CD4-positive, alpha-beta T cell treated with Interleukin-15 for 1 hour (primary cell): ENCODE measurements at regions not wholly inside any gene's neighbourhood (a gene's known extent, or its start where the extent isn't known, plus 50 kb on each side); places are given as distances from the start of the nearest gene placed in this dataset.

Experiments
- DNase-seq: peaks from one replicate; pipeline ENCODE4 v3.0.0-alpha.2; 2020

DNA sequence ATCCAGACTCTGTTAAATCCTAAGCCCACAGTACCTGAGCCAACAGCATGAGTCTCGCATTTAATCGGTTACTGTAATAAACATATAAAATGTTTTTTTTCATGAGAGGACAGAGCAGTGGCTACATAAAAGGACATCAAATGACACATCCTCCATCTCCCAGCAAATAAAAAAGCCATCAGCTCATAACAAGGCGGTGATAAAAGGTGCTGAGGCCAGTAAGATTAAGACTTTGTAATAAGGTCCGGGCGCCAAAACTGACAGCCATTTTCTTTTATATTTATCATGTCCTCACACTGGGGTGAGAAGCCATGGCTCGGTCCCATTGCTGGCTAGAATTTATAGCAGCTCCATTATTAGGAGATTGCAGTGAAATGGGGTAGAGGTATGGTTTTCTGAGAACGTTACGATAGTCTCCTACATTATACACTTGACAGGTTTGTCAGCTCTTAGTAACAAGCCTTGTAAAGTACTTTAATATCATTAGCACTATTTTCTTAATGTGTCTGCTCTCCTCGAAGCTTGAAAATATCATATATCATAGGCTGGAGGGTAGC is 977.8 kb upstream of the NR2F2 start:
- no peak for DNase-seq

DNA sequence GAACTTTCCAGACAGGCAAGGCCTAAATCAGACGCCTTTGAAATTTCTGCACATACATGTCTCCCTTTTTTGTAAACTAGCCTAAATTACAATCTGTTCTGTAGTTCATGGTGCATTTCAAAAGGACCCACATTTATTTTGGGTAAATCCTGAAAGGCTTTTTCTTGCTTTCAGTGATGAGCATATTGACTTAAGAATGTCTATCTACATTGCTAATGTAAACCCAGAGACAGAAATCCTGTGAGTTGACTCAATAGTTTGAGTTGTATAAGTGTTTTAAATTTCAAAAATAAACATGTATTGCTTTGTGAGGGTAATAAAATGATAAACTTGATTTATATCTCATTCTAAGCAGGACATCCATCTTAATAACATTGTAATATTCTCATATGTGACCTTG is 977.0 kb upstream of the NR2F2 start:
- DNase-seq: no peak

DNA sequence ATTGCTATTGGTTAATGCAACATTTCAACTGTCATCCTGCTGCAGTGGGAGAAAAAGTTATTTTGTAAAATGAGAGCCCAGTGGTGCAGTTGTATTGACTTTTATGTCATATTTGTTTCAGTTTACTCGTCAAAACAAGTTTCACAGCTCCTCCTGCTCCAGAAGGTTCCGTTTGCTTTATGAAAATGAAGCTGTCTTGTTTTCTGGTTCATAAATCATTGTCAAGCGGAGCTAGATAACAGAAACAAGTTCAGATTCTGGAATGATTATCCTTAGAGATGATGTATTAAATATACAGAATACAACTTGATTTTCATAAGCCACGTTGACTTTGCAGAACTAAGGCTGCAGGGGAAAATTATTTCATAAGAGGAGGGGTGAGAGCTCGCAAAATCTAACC is 970.5 kb upstream of the NR2F2 start:
- DNase-seq: no peak

DNA sequence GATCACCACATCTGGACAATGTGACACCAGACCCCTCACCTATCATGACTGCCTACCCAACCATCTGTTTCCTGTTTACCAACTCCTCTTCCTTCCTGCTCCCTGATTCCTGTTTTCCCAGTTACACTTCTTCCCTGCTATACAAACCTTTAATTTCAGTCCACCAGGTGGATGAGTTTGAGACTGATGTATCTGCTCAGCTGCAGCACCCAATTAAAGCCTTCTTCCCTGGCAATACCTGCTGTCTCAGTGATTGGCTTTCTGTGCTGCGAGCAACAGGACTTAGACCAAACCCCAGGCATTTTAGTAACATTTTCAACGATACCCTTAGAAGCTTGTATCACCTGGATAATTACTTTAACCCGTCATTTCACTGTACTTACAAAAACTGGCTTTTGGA is 968.2 kb upstream of the NR2F2 start:
- DNase-seq: no peak

DNA sequence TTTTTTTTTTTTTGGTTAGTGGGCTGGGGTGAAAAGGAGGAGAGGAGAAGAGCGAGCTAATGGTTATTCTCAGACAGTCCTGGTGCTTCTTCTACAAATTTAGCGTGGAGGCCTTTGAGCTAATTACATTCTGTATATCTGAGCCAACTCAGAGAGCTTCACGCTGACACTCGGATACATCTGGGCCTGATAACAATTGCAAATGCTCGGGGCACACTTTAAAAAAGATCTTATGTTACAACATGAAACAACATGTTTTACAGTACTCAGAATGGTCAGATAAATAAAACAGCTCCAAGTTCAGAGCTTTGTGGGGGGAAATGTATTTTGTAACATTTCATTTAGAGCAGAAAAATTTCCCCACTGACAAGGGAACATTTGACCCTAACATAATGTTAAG is 966.9 kb upstream of the NR2F2 start:
- no peak for DNase-seq

DNA sequence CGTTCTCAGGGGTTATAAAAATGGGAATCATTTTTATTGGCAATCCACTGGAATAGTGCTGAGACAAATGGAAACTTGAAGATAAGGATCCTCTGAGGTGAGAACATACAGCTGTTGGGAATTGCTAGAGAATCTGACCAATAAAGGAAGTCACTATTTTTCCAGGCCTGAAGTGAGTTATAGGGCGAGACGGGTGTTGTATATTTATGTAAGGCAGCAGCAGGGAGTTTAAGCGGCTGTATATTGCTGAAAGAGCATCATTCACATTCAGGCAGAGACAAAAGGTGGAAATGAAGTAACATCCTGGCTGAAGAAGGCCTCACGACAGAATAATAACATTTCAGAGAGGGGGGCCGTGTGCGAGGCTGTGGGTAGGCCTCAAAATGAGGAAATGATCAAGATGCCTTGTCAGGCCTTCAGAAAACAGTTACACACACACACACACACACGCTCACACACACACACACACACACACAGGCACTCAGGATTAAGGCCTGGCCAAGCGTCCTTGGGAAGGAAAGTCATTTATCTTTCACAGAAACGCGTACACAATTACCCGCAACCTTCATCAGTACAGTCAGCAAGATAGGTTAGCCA is 964.9 kb upstream of the NR2F2 start:
- no peak for DNase-seq

DNA sequence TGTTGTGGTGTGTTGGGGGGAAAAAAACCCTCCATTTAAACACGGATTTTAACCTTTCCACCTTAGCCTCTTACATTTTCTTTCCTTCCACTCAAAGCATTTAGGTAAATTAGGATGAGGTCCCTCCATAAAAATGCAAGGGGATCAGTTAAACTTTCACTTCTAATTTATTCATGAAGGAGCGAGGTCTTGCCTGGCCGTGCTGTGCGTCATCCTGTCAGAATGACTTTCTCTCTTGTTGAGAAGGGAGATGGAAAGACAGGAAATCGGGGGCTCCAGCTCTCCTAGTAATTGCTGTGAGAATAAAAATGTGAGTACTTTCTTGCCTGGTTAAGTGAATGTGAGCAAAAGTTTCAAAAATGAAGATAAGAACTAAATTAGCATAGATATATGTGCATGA is 962.3 kb upstream of the NR2F2 start:
- no peak for DNase-seq

DNA sequence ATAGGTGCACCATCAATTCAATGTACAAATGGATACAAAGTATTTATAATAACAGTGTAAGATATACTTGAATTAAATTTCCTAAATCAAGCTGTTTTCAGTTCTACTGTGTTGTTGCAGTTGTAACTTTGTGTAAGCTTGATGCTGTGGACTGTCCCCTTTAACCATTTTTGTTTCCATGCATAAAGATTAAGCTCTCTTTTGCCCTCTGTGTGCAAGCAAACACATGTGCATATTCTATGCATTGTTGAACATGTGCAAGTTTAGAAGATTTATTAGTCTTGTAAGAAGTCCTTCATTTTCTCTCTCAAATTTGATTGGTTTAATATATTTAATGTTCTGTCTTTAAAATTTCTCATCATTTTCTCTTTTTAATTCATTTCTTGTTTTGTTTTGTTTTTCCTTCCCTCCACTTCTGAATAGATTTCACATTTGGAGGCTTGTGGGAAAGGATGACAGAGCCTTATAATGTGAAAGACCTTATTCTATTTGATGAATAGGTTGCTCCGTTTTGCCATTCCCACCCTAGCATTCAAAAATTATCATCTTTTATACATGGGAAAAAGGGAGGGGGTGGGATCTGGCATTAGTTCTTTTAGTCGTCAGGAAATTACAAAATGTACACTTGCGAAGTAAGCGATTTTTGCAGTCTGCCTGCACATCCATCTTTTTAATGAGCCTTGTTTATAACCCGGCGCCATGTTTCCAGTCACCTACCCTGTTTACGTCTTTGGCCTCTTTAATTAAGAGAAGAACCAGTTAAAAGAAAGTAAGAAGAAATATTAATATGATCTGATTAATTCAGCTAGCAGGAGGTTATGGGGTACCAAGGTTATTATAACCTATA is 961.5 kb upstream of the NR2F2 start:
- no peak for DNase-seq

DNA sequence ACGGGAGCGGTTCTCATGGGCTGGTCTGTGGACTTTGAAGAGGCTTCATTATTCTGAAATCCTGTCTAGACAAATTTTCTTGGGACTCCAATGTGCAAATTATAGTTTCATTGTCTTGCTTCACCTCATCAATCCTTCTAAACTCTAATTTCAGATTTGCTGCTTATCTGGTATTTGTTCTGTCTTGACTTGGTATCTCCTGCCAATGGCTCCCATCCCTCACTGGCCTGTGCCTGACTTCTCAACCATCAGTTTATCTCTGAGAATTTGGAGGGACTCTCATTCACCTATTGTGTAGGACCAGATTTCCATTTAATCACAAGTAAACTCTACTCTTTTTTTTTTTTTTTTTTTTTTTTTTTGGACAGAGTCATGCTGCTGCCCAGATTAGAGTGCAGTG is 960.2 kb upstream of the NR2F2 start:
- no peak for DNase-seq

DNA sequence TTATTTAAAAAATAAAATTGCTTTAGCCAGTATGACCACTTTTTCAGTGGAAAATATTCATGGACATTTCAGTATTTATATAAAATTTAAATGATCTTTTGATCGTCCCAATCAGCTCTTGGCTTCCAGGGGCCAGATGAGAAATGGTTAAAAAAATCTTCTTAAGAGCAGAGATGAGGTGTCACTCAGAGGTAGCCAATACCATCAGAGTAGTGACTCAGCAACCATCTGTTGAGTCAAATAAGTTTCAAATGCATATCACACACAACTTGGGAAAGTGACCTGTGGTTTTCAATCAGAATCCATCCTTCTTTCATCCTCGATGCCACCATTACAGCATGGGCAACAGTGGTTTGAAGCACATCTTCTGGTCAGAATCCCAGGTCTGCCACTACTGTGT is 958.8 kb upstream of the NR2F2 start:
- DNase-seq: no peak

DNA sequence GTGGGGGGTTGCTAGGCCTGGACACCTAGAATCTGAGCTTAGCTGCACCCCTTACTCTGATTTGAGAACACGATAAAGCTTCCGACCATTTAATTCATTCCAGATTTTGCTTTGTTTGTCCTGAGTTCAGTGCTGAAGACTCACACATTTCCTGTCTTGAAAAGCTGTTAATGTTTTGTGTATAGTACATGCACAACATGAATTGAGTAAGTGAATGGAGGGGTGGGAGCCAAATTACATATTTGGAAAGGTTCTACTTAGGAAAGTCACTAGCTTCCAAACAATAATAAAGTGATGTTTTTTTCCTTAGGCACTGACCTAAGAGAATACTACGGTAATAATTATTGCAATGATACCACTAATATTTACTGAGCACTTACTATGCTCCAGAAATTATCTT is 955.2 kb upstream of the NR2F2 start:
- no peak for DNase-seq

DNA sequence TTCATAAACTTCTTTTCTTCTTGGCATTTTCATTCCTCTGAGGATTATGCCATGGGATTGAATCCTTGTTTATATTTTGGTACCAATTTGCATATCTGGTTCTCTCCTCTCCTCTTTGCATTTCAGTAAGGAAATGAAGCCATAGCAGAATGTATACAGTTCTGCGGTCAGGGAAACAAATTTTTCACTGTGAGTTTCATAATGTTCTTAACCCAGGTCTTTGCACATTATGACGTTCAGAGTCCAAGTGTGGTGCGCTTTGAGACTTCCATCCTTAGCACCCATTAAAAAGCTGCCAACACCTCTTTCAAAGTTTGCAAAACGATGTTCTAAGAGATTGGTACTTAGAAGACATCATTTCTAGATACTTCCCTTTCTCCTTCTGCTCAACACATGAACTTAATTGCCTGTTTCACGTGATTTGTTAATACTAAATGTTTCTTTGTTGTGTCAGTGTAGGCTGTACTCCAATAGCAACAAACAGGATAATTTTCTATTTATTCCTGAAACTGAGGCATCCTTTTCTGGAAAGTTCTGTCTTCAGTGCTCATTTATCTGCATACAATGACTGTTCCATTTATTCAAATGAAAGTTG is 953.1 kb upstream of the NR2F2 start:
- no peak for DNase-seq

DNA sequence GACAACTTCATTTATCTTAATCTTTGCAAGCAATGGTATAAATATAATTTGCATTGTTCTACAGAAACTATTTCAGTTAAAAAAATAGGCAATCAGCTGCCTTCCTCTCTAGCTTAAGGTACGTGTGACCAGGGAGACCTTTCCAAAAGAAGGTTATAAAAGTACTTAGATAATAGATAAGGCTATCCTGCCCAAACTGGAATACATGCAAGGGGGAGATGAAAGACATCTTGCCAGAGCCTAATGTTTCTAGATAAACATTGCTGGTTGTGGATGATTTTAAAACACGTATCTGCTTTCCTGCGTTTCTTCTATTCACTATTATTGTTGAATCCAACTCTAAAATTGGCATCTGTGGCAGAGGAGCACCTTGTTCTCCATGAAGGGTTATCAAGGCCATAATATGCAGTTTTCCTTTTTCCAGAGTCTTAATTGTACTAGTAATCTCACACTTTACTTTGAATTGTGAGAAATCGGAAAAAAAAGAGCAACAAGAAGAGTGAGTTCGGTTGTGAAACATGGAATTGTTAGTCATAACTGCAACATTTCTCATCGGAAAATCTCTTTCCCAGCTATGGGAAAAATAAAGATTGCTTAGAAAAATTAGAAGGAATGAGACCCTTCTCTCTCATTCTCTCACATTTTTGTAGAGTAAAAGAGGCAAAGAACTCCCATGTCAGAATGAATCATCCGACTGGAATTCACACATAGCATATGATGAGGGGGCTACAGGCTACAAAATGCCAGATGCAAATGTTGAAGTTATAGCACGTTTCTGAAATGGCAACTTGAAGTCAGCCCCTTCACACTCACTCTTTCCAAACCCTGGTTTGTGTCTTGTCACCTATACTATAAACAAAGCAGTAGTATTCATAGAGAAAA is 936.1 kb upstream of the NR2F2 start:
- no peak for DNase-seq

DNA sequence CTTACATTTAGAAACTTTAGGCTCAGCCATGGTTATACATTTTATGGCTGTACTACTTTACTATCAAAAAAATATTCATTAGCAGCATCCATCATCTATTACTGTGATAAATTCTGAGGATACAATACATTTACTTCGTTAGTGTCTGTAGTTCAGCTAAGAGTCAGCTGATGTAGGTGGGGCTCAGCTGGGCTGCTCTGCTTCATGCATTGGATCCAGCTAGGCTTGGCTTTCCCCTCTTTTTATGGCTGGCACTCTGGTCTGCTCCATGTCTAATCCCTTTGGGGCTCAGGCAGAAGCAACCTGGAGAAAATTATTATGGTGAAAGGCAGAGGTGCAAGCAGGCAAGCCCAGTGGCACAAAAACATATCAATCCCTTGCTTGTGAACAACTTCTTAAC is 930.1 kb upstream of the NR2F2 start:
- DNase-seq: no peak

DNA sequence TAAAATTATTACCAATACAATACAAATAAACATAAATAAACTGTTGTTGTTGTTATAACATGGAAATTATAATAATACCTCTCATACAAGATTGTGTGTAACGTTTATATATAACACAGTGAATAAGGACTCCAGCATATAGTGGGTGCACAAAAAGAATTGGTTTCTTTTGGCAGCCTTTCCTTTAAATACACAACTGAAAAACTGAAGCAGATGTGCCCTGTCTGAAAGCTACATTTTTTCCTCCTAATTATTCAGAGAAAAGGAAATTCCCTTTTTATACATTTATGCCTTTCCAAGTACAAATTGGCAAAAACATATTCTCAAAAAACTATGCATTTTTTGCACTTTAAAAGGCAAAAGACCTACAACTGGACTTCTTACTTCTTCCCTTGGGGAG is 928.9 kb upstream of the NR2F2 start:
- DNase-seq: no peak

DNA sequence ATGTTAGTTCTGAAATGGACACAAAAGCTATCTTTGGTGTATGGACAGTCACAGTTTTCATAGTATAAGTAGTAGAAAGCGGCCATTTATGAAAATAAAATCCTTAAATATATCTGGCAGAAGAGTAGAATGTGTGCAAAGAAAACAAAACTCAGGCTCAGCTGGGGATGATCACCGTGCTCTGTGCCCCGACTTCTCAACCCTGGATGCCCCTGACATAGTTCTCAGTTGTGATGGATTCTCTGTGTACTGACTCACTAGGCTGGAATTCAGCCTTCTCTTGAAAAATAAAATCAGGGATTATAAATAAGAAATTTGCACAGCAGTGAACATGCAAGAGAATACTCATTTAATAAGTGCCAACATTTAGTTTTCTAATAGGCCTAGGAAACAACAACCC is 925.1 kb upstream of the NR2F2 start:
- no peak for DNase-seq

DNA sequence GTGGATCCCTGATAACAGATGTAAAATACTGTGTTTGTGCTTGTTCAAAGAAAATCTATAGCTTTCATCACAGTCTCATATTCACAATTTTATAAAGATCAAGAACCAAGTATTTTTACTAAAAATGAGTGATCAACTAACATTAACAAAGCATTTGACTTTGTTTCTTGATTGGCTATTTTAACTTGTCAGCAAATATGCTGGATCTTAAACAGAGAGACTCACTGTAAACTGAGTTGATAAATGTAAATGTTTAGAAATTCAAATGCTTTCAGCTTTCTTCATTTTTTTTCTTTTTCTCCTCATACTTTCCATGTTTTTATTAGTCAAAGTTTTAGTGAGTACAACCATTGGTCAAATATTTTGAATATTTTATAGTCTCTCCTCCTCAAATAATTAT is 923.0 kb upstream of the NR2F2 start:
- no peak for DNase-seq

DNA sequence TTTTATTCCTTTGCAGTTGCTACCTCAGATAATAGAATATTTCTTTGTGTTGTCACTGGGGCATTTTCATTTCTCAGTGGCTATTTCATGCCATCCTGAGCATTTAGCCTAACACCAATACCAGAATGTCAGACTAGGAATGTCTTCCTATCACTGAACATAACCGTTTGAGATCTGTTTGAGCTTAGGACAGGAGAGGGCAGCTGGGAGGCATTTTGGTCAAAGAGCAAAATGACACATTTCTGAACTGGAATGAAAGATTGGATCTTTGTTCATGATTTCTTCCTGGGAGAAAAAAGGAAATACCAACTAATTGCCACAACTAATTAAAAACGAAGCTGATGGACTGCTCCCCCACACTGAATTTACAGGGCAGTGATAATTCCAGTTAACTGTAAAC is 921.3 kb upstream of the NR2F2 start:
- DNase-seq: no peak

DNA sequence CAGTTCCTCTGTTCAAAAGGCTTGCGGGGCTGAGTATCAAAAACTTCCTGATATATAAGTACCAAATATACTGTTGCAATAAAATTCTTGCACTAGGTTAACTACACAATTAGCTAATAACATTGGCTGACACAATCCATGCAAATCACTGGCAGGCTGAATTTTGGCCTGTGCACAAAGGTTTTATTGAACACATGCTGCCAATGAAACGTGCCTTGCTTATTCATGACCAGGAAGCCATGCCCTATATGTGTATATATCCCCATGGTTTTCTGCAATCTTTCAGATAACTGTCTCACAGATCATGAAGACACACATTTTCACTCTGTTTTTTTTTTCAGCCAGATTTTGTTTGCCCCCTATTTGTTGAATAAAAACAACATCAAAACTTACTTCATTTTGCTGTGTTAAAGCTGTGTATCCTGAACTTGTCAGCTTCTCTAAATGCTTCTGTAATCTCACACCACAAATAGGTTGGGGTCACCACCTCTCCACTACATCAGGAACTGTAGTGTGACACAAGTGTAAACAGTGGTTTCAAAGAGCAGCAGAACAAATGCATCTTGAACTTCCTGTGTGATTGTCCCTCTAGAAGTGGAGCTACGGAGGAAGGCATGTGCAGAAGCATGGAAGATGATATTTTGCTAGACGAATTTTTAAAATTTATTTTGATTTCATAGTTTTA is 920.7 kb upstream of the NR2F2 start:
- DNase-seq: no peak

DNA sequence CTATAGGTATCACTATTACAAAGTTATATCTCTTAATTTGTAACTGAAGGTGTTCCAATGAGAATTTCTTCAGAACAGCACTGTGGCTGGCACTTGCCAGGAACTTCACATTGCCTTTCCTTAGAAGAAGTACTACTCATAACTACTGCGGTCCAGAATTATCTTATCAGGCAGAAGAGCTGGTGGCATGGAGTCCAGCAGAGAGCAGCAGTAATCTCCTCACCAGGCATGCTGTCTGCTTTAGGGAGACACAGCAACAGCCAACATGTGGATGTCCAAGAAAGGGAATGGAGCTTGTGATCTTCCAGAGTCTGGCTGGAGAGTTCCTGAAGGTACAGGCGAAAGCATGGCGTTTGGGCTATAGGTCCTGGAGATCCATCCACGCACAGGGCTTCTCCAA is 919.7 kb upstream of the NR2F2 start:
- no peak for DNase-seq

DNA sequence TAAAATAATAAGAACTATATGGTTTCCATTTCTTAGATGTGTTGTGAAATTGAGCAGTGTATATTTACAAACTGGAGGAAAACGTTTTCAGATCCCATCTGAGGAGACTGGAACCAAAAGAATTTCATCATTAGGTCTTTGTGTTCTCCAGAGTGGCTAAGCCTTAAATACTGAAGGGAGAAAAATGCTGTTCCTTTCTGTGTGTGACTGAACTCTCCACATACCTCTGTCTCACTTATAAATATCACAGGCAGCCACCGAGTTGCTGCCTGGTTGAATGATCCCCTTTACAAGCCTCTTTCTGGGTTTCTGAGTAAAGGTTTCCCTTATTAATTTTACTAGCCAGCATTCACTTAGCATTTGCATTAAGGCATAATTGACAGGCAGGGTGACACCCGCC is 913.9 kb upstream of the NR2F2 start:
- no peak for DNase-seq

DNA sequence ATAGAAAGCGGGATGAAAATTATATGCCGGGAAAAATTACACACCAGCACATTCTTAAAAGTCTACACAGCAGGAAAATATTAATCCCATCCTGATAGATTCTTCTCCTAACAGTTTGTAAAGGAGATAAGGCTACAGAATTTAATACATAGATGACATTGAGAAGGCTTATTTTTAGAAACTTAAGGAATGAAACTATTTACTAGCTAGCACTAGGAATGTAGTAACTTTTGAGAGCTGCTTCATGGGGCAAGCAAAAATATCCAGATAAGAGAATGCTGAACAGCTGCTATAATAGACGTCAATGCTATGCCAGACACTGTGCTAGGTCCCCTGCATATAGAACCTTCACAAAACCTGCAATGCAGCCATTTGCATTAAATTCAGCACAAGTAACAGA is 912.7 kb upstream of the NR2F2 start:
- DNase-seq: no peak

DNA sequence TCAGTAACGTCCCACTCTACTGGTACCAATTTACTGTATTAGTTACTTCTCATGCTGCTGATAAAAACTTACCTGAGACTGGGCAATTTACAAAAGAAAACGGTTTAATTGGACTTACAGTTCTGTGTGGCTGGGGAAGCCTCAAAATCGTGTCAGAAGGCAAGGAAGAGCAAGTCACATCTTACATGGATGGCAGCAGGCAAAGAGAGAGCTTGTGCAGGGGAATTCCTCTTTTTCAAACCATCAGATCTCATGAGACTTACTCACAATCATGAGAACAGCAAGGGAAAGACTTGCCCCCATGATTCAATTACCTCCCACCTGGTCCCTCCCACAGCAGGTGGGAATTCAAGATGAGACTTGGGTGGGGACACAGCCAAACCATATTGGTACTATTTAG is 908.2 kb upstream of the NR2F2 start:
- DNase-seq: no peak
